NT2/D1 (cell line): ENCODE measurements at regions not wholly inside any gene's neighbourhood (a gene's known extent, or its start where the extent isn't known, plus 50 kb on each side); places are given as distances from the start of the nearest gene placed in this dataset.

Experiments
- DNase-seq: peaks from one replicate; pipeline ENCODE4 v3.0.0-alpha.2; 2011; ENCODE audit warnings: low read depth, low spot score
- H3K27me3 ChIP-seq: 2 replicates; pipeline ENCODE4 v1.6.0; 2011; ENCODE audit warnings: mild to moderate bottlenecking; ENCODE audit not compliant: insufficient read length, insufficient read depth
- H3K36me3 ChIP-seq: 2 replicates; pipeline ENCODE4 v1.6.1; 2011; ENCODE audit warnings: mild to moderate bottlenecking, low read length, mixed read lengths; ENCODE audit not compliant: insufficient read depth, insufficient read length
- H3K4me1 ChIP-seq: 2 replicates; pipeline ENCODE4 v1.5.1; 2011; ENCODE audit not compliant: insufficient read depth, insufficient read length
- H3K4me3 ChIP-seq: 2 replicates; pipeline ENCODE4 v1.5.1; 2011; ENCODE audit warnings: low read depth; ENCODE audit not compliant: insufficient read length
- H3K9ac ChIP-seq: 2 replicates; pipeline ENCODE4 v1.6.0; 2011; ENCODE audit warnings: low read depth; ENCODE audit not compliant: insufficient read length
- H3K9me3 ChIP-seq: 2 replicates; pipeline ENCODE4 v1.5.1; 2011; ENCODE audit warnings: mild to moderate bottlenecking, low read length; ENCODE audit not compliant: insufficient read depth
- SUZ12 ChIP-seq: IDR thresholded peaks from 2 replicates; pipeline ENCODE4 v1.6.1; 2011; ENCODE audit not compliant: insufficient read length, insufficient read depth; ENCODE audit errors: extremely low read depth
- YY1 ChIP-seq: IDR thresholded peaks from 2 replicates; pipeline ENCODE4 v1.6.1; 2011; ENCODE audit not compliant: insufficient read length, insufficient read depth
- ZNF274 ChIP-seq: IDR thresholded peaks from 2 replicates; pipeline ENCODE4 v1.6.1; 2011; ENCODE audit warnings: mild to moderate bottlenecking, low read depth, low read length

DNA sequence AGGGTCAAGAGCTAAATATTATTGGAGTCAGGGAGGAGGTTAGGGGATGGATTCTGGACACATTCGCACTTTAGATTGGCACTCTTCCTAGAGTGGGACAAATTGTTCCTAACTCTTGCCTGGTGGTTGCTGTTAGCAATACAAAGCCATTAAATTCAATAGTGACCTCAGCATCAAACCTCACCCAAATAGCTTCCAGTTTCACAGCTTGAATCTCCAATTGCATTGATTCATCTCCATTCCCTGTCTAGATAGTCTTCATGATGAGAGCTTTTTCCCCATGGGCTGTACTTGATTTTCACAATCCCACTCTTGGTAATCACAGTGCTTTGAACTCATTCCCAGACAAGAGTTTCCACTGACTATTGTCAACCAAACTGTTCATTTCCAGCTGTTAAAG lies 585.9 kb upstream of the SYT4 start:
- no peak overlapping the region for H3K9ac ChIP-seq
- no peaks in the 10 kb centered on the region for H3K27me3 ChIP-seq
- H3K4me3 ChIP-seq: no peak overlapping the region
- H3K36me3 ChIP-seq: no peaks in the 10 kb centered on the region
- H3K9me3 ChIP-seq: no peaks in the 10 kb centered on the region
- no peaks in the 10 kb centered on the region for H3K4me1 ChIP-seq
- DNase-seq: no peak
- TF ChIP-seq ZNF274 (no peak), SUZ12 (no peak), YY1 (no peak)

DNA sequence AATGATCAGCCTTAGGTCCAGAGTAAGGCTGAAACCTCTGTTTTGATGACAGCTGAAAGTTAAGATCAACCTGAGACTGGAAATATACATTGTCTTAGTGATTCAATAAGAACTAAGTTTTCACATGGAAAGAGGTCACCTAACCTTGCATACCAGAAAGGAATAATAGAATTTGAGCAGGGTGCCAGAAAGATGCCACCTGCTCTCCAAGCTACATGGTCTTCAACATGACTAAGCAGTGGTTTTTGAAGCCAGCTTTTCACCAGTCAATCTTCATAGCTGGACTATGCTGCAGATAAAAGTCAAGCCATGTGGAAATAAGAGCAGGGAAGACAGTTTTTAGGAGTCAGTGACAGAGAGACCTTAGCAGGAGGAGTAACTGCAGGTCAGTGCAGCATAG lies 589.4 kb upstream of the SYT4 start:
- Histone ChIP-seq H3K9ac (no peak overlapping the region), H3K9me3 (no peaks in the 10 kb centered on the region), H3K4me3 (no peak overlapping the region), H3K27me3 (no peaks in the 10 kb centered on the region), H3K4me1 (no peaks in the 10 kb centered on the region), H3K36me3 (no peaks in the 10 kb centered on the region)
- no peak for DNase-seq
- TF ChIP-seq YY1 (no peak), ZNF274 (no peak), SUZ12 (no peak)

GRCh38 chr18:43868497-43868995 lies 591.3 kb upstream of the SYT4 start:
- Histone ChIP-seq H3K4me3 (no peak overlapping the region), H3K4me1 (no peaks in the 10 kb centered on the region), H3K36me3 (no peaks in the 10 kb centered on the region), H3K27me3 (no peaks in the 10 kb centered on the region), H3K9me3 (no peaks in the 10 kb centered on the region), H3K9ac (no peak overlapping the region)
- TF ChIP-seq SUZ12 (no peak), ZNF274 (no peak), YY1 (no peak)
- no peak for DNase-seq

DNA sequence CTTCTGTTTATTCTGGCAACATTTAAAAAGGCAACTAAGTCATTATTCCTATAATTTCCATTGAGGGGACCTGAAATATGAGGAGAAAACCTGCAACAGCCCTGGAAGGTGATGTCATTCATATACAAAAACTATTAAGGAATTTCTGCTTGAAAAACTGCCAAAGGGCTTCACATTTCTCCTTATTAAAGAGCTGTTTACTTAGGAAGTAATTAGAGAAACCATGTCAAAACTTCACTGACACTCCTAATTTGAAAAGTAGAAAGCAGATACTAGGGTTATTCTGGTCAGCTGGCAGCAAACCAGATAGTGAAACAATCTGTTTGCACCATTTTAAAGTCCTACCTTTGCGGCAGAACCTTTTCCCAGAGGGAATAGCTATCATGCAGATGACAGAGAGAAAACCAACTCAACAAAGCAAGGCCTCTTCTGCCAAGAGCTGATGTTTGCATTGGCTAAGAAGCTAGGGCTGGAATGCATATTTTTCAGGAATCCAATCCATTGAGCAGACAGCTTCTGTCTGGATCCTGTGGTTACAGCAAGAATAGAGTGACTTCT lies 592.2 kb upstream of the SYT4 start:
- Histone ChIP-seq H3K9me3 (no peaks in the 10 kb centered on the region), H3K4me1 (no peaks in the 10 kb centered on the region), H3K27me3 (no peaks in the 10 kb centered on the region), H3K4me3 (no peak overlapping the region), H3K36me3 (no peaks in the 10 kb centered on the region), H3K9ac (no peak overlapping the region)
- TF ChIP-seq ZNF274 (no peak), SUZ12 (no peak), YY1 (no peak)
- DNase-seq: no peak

GRCh38 chr18:43870626-43871025 lies 593.3 kb upstream of the SYT4 start:
- Histone ChIP-seq H3K36me3 (no peaks in the 10 kb centered on the region), H3K9me3 (no peaks in the 10 kb centered on the region)
- no peak for DNase-seq

DNA sequence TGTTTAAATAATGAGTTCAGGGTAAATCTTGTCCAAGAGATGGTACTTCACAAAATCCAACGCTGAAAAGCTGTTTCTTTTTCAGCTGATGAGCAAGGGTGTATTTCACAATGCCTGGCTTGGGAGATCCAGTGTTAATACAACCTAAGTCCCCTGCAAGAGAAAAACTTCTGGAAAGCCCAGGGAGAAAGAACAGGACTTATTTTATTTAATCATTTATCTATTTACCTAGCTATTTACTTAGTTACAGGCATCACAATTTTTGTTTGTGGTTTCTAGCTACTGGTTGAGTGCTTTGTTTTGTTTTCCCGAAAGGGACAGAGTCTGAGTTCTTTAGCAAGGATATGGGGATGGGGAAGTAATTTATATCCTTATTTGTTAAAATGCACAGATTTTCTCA lies 598.2 kb upstream of the SYT4 start:
- DNase-seq: no peak
- no peaks in the 10 kb centered on the region for H3K27me3 ChIP-seq
- H3K4me3 ChIP-seq: no peak overlapping the region
- no peak overlapping the region for H3K9ac ChIP-seq
- H3K4me1 ChIP-seq: no peaks in the 10 kb centered on the region
- H3K36me3 ChIP-seq: no peaks in the 10 kb centered on the region
- TF ChIP-seq SUZ12: no peak
- no peak for TF ChIP-seq ZNF274
- no peak for TF ChIP-seq YY1
- no peaks in the 10 kb centered on the region for H3K9me3 ChIP-seq

More at GRCh38 chr18:43870626-43871025, 593.3 kb upstream of the SYT4 start:
- no peak for TF ChIP-seq SUZ12
- TF ChIP-seq ZNF274: no peak
- TF ChIP-seq YY1: no peak
- Histone ChIP-seq H3K9ac (no peak overlapping the region), H3K4me1 (no peaks in the 10 kb centered on the region), H3K27me3 (no peaks in the 10 kb centered on the region), H3K4me3 (no peak overlapping the region)

- Histone ChIP-seq H3K9me3 (no peaks in the 10 kb centered on the region), H3K36me3 (no peaks in the 10 kb centered on the region), H3K4me1 (no peaks in the 10 kb centered on the region), H3K4me3 (no peak overlapping the region), H3K27me3 (no peaks in the 10 kb centered on the region), H3K9ac (no peak overlapping the region)
- no peak for DNase-seq
- TF ChIP-seq YY1: no peak
- TF ChIP-seq ZNF274: no peak
- TF ChIP-seq SUZ12: no peak
These were observed 599.0 kb upstream of the SYT4 start for GRCh38 chr18:43876286-43876685.

- H3K4me1 ChIP-seq: no peaks in the 10 kb centered on the region
- no peaks in the 10 kb centered on the region for H3K27me3 ChIP-seq
- no peak overlapping the region for H3K9ac ChIP-seq
- no peaks in the 10 kb centered on the region for H3K9me3 ChIP-seq
- no peak overlapping the region for H3K4me3 ChIP-seq
- no peaks in the 10 kb centered on the region for H3K36me3 ChIP-seq
- no peak for DNase-seq
- TF ChIP-seq SUZ12: no peak
These were observed 599.5 kb upstream of the SYT4 start for GRCh38 chr18:43876748-43877147.
